ENCODE measurements at regions not wholly inside any gene's neighbourhood (a gene's known extent, or its start where the extent isn't known, plus 50 kb on each side); places are given as distances from the start of the nearest gene placed in this dataset.

DNA sequence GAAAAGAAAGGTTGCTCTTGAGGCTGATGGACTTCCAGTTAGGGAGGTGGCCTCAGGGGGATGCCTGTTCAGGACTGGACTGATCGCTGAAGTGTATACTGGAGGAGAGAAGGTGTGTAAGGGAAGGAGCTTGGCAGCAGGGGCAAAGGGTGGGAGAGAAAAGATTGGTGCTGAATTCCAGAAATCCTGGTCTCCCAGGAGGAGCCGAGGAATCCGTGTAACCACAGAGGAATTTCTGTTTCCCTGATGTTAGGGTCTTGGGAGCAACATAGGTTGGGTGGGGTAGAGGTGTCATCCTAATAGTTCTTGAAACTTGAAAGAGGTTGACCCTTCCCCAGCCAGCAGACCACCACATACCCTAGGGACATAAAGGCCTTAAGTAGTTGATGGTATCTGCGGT, 88.9 kb upstream of the PTPN3 start:
- TF ChIP-seq, protein P1, sequence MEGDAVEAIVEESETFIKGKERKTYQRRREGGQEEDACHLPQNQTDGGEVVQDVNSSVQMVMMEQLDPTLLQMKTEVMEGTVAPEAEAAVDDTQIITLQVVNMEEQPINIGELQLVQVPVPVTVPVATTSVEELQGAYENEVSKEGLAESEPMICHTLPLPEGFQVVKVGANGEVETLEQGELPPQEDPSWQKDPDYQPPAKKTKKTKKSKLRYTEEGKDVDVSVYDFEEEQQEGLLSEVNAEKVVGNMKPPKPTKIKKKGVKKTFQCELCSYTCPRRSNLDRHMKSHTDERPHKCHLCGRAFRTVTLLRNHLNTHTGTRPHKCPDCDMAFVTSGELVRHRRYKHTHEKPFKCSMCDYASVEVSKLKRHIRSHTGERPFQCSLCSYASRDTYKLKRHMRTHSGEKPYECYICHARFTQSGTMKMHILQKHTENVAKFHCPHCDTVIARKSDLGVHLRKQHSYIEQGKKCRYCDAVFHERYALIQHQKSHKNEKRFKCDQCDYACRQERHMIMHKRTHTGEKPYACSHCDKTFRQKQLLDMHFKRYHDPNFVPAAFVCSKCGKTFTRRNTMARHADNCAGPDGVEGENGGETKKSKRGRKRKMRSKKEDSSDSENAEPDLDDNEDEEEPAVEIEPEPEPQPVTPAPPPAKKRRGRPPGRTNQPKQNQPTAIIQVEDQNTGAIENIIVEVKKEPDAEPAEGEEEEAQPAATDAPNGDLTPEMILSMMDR (IDR thresholded peaks at IDR 0.05) = no peak
- TF ChIP-seq POLR2A (IDR thresholded peaks at IDR 0.05) = no peak
